Astrocyte (in vitro differentiated cells and primary cell): ENCODE measurements at regions not wholly inside any gene's neighbourhood (a gene's known extent, or its start where the extent isn't known, plus 50 kb on each side); places are given as distances from the start of the nearest gene placed in this dataset.

ENCODE experiments used
- DNase-seq: peaks from one replicate; pipeline ENCODE4 v3.0.0-alpha.2; 2010; ENCODE audit warnings: low read depth
- FAIRE-seq: peaks from 2 replicates; lab custom pipeline; 2011; peaks lifted over from hg19 to GRCh38; lab: Jason Lieb, UNC
- H2AFZ ChIP-seq: 2 replicates; pipeline ENCODE4 v1.6.0; 2012; ENCODE audit warnings: low read depth, low read length, inconsistent platforms
- H3K27ac ChIP-seq: 2 replicates; pipeline ENCODE4 v1.5.1; 2011; ENCODE audit warnings: low read depth, low read length, inconsistent platforms
- H3K27me3 ChIP-seq: 2 replicates; pipeline ENCODE4 v1.6.0; 2011; ENCODE audit warnings: low read length, inconsistent platforms; ENCODE audit not compliant: insufficient read depth
- H3K36me3 ChIP-seq: 2 replicates; pipeline ENCODE4 v1.5.1; 2011; ENCODE audit warnings: low read length, inconsistent platforms; ENCODE audit not compliant: insufficient read depth
- H3K4me1 ChIP-seq: 2 replicates; pipeline ENCODE4 v1.5.1; 2011; ENCODE audit warnings: low read length, inconsistent platforms; ENCODE audit not compliant: insufficient read depth
- H3K4me2 ChIP-seq: 2 replicates; pipeline ENCODE4 v1.6.0; 2012; ENCODE audit warnings: low read length, inconsistent platforms
- H3K4me3 ChIP-seq: 2 replicates; pipeline ENCODE4 v1.5.1; 2011; ENCODE audit warnings: low read depth, mild to moderate bottlenecking, low read length, inconsistent platforms; ENCODE audit not compliant: insufficient read depth
- H3K79me2 ChIP-seq: 2 replicates; pipeline ENCODE4 v1.6.0; 2012; ENCODE audit warnings: mild to moderate bottlenecking, low read length, inconsistent platforms; ENCODE audit not compliant: insufficient read depth
- H3K9ac ChIP-seq: 2 replicates; pipeline ENCODE4 v1.6.0; 2012; ENCODE audit warnings: mild to moderate bottlenecking, low read length, inconsistent platforms
- H3K9me3 ChIP-seq: 2 replicates; pipeline ENCODE4 v1.5.1; 2012; ENCODE audit warnings: low read depth, mild to moderate bottlenecking, low read length, inconsistent platforms; ENCODE audit not compliant: insufficient read depth
- H4K20me1 ChIP-seq: 2 replicates; pipeline ENCODE4 v1.6.0; 2012; ENCODE audit warnings: low read length, inconsistent platforms; ENCODE audit not compliant: insufficient read depth
- H3K27ac Mint-ChIP-seq: one replicate; pipeline ENCODE4 v1.8.0; 2021; ENCODE audit warnings: mild to moderate bottlenecking, mixed read lengths; ENCODE audit not compliant: unreplicated experiment
- H3K27me3 Mint-ChIP-seq: one replicate; pipeline ENCODE4 v1.8.0; 2021; ENCODE audit warnings: low read depth, mixed read lengths; ENCODE audit not compliant: unreplicated experiment
- H3K36me3 Mint-ChIP-seq: one replicate; pipeline ENCODE4 v1.8.0; 2021; ENCODE audit warnings: low read depth, mixed read lengths; ENCODE audit not compliant: unreplicated experiment
- H3K4me1 Mint-ChIP-seq: one replicate; pipeline ENCODE4 v1.8.0; 2021; ENCODE audit warnings: low read depth, mixed read lengths; ENCODE audit not compliant: unreplicated experiment
- H3K4me3 Mint-ChIP-seq: one replicate; pipeline ENCODE4 v1.8.0; 2021; ENCODE audit warnings: mild to moderate bottlenecking, moderate library complexity, mixed read lengths; ENCODE audit not compliant: unreplicated experiment
- H3K9me3 Mint-ChIP-seq: one replicate; pipeline ENCODE4 v1.8.0; 2021; ENCODE audit warnings: mild to moderate bottlenecking, mixed read lengths; ENCODE audit not compliant: unreplicated experiment
- CTCF ChIP-seq: IDR thresholded peaks from 2 replicates; pipeline ENCODE4 v1.5.1; 2011; ENCODE audit warnings: low read depth, mild to moderate bottlenecking, inconsistent platforms, low read length, moderate library complexity; ENCODE audit not compliant: insufficient read depth
- EZH2 ChIP-seq: IDR thresholded peaks from 2 replicates; pipeline ENCODE4 v1.6.1; 2012; ENCODE audit warnings: mild to moderate bottlenecking, low read length, inconsistent platforms; ENCODE audit not compliant: insufficient read depth

- no peak overlapping the region for H3K4me3 ChIP-seq
- H3K4me1 Mint-ChIP-seq = no peaks in the 10 kb centered on the region
- no peaks in the 10 kb centered on the region for H3K79me2 ChIP-seq
- no peaks in the 10 kb centered on the region for H4K20me1 ChIP-seq
- H3K9ac ChIP-seq = no peak overlapping the region
- TF ChIP-seq EZH2 = no peak
- TF ChIP-seq CTCF = no peak
- H3K27me3 Mint-ChIP-seq = no peaks in the 10 kb centered on the region
- FAIRE-seq = no peak
- no peaks in the 10 kb centered on the region for H3K4me1 ChIP-seq
- H3K27ac ChIP-seq = no peak overlapping the region
- DNase-seq = no peak
- H3K27ac Mint-ChIP-seq = no peak overlapping the region
- H3K4me3 Mint-ChIP-seq = no peak overlapping the region
- H2AFZ ChIP-seq = no peak overlapping the region
- no peaks in the 10 kb centered on the region for H3K36me3 ChIP-seq
- H3K27me3 ChIP-seq = no peaks in the 10 kb centered on the region
- H3K36me3 Mint-ChIP-seq = no peaks in the 10 kb centered on the region
- H3K4me2 ChIP-seq = no peak overlapping the region
- peaks cover 4% of the 10 kb centered on the region for H3K9me3 ChIP-seq
- no peaks in the 10 kb centered on the region for H3K9me3 Mint-ChIP-seq
Measured at GRCh38 chr3:152089528-152089927, 179.2 kb upstream of the MBNL1 start.

- H3K9me3 ChIP-seq = peaks cover 4% of the 10 kb centered on the region
- H3K4me2 ChIP-seq = no peak overlapping the region
- H3K9me3 Mint-ChIP-seq = no peaks in the 10 kb centered on the region
- no peak overlapping the region for H3K4me3 Mint-ChIP-seq
- no peaks in the 10 kb centered on the region for H3K27me3 Mint-ChIP-seq
- H3K4me1 ChIP-seq = no peaks in the 10 kb centered on the region
- DNase-seq (no peak), FAIRE-seq (peak; percentile 13)
- TF ChIP-seq CTCF (no peak), EZH2 (no peak)
- no peak overlapping the region for H3K4me3 ChIP-seq
- H3K9ac ChIP-seq = no peak overlapping the region
- H2AFZ ChIP-seq = no peak overlapping the region
- no peak overlapping the region for H3K27ac Mint-ChIP-seq
- H3K27ac ChIP-seq = no peak overlapping the region
- no peaks in the 10 kb centered on the region for H3K36me3 Mint-ChIP-seq
- no peaks in the 10 kb centered on the region for H3K36me3 ChIP-seq
- H4K20me1 ChIP-seq = no peaks in the 10 kb centered on the region
- H3K4me1 Mint-ChIP-seq = no peaks in the 10 kb centered on the region
- H3K79me2 ChIP-seq = no peaks in the 10 kb centered on the region
- no peaks in the 10 kb centered on the region for H3K27me3 ChIP-seq
Measured at GRCh38 chr3:152091725-152092124, 177.0 kb upstream of the MBNL1 start.

- no peaks in the 10 kb centered on the region for H4K20me1 ChIP-seq
Measured at GRCh38 chr3:152093901-152094300, 174.8 kb upstream of the MBNL1 start.

More at GRCh38 chr3:152093901-152094300, 174.8 kb upstream of the MBNL1 start:
- no peak for FAIRE-seq
- Histone ChIP-seq H3K4me1 (no peaks in the 10 kb centered on the region), H3K27me3 (no peaks in the 10 kb centered on the region), H3K4me3 (no peak overlapping the region), H3K79me2 (no peaks in the 10 kb centered on the region), H3K27ac (no peak overlapping the region), H3K36me3 (no peaks in the 10 kb centered on the region), H2AFZ (no peak overlapping the region), H3K9ac (no peak overlapping the region), H3K4me2 (no peak overlapping the region), H3K9me3 (peaks cover 4% of the 10 kb centered on the region)
- no peak for DNase-seq
- no peak for TF ChIP-seq CTCF
- TF ChIP-seq EZH2 = no peak
- Mint-ChIP-seq H3K27ac (no peak overlapping the region), H3K9me3 (no peaks in the 10 kb centered on the region), H3K27me3 (no peaks in the 10 kb centered on the region), H3K36me3 (no peaks in the 10 kb centered on the region), H3K4me3 (no peak overlapping the region), H3K4me1 (no peaks in the 10 kb centered on the region)
